ENCODE measurements at regions not wholly inside any gene's neighbourhood (a gene's known extent, or its start where the extent isn't known, plus 50 kb on each side); places are given as distances from the start of the nearest gene placed in this dataset.
A peak's percentile ranks its signal among the peaks of the same experiment; 100 is the strongest.

GRCh38 chr15:37880009-37880834, 54.2 kb upstream of the TMCO5A start:
- peak; percentile 86 for DNase-seq

GRCh38 chr15:37880835-37881153, 53.6 kb upstream of the TMCO5A start:
- no peak for DNase-seq

GRCh38 chr15:37881237-37882013, 53.0 kb upstream of the TMCO5A start:
- no peak for DNase-seq

GRCh38 chr15:37882640-37883039, 51.8 kb upstream of the TMCO5A start:
- no peak for DNase-seq

Data from eye (tissue), 1 donor.